Astrocyte of the spinal cord (primary cell): ENCODE measurements at regions not wholly inside any gene's neighbourhood (a gene's known extent, or its start where the extent isn't known, plus 50 kb on each side); places are given as distances from the start of the nearest gene placed in this dataset.

Experiments used
- DNase-seq: peaks from one replicate; pipeline ENCODE4 v3.0.0; 2011; ENCODE audit warnings: low read depth, low spot score
- H3K4me3 ChIP-seq: 2 replicates; pipeline ENCODE4 v1.5.1; 2011; ENCODE audit warnings: low read depth, mild to moderate bottlenecking, low read length, moderate library complexity
- CTCF ChIP-seq: IDR thresholded peaks from 2 replicates; pipeline ENCODE4 v1.5.1; 2012; ENCODE audit warnings: low read depth, mild to moderate bottlenecking, low read length, inconsistent platforms
- in situ Hi-C: cut with HindIII; loops from 2 replicates; pipeline ENCODE4 v1.10.0; 2017; ENCODE audit warnings: low sequenced_read_pairs

- no peak for DNase-seq
- no peak overlapping the region for H3K4me3 ChIP-seq
- TF ChIP-seq CTCF: no peak
- in situ Hi-C loops: no loop called here
Measured at GRCh38 chr6:106832766-106833510, 141.6 kb downstream of the CD24 start.

GRCh38 chr6:106830930-106831329 lies 143.6 kb downstream of the CD24 start:
- no peak for DNase-seq
- no peak overlapping the region for H3K4me3 ChIP-seq
- no peak for TF ChIP-seq CTCF
- in situ Hi-C loops: no loop called here

- no peak for TF ChIP-seq CTCF
- H3K4me3 ChIP-seq: no peak overlapping the region
- in situ Hi-C loops: no loop called here
- no peak for DNase-seq
Measured at GRCh38 chr6:106829451-106829850, 145.1 kb downstream of the CD24 start.

GRCh38 chr6:106827081-106827480 lies 147.4 kb downstream of the CD24 start:
- no peak for DNase-seq
- in situ Hi-C loops: no loop called here
- no peak for TF ChIP-seq CTCF
- no peak overlapping the region for H3K4me3 ChIP-seq

DNA sequence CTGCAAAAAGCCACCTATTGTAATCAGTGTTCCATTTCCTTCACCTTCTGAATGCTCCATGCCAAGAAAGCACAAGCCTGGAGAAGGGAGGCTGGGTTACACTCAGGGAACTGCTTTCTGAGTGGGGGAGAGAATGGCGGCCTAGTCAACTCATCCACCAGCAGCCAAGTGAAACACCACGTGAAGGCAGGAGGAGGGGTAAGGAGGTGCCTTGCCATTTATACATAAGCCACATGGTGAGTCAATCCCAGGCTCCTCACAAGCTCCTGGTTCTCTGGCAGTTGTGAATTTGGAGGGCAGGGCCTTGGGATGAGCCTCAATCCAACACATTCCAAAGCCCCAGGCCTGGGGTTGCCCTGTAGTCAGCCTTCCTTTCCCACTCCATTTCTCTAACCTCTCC lies 149.4 kb downstream of the CD24 start:
- no peak for TF ChIP-seq CTCF
- in situ Hi-C loops: no loop called here
- DNase-seq: no peak
- no peak overlapping the region for H3K4me3 ChIP-seq

GRCh38 chr6:106823732-106824351 lies 150.7 kb downstream of the CD24 start:
- TF ChIP-seq CTCF: no peak
- no peak overlapping the region for H3K4me3 ChIP-seq
- in situ Hi-C loops: no loop called here
- DNase-seq: no peak
